GM18907 (cell line): ENCODE measurements at regions not wholly inside any gene's neighbourhood (a gene's known extent, or its start where the extent isn't known, plus 50 kb on each side); places are given as distances from the start of the nearest gene placed in this dataset.

Experiments
- ATAC-seq: cut with Tn5 transposase; IDR thresholded peaks from one replicate; pipeline ENCODE4 v1.9.1; 2021; ENCODE audit warnings: mild to moderate bottlenecking, moderate library complexity; ENCODE audit not compliant: unreplicated experiment

DNA sequence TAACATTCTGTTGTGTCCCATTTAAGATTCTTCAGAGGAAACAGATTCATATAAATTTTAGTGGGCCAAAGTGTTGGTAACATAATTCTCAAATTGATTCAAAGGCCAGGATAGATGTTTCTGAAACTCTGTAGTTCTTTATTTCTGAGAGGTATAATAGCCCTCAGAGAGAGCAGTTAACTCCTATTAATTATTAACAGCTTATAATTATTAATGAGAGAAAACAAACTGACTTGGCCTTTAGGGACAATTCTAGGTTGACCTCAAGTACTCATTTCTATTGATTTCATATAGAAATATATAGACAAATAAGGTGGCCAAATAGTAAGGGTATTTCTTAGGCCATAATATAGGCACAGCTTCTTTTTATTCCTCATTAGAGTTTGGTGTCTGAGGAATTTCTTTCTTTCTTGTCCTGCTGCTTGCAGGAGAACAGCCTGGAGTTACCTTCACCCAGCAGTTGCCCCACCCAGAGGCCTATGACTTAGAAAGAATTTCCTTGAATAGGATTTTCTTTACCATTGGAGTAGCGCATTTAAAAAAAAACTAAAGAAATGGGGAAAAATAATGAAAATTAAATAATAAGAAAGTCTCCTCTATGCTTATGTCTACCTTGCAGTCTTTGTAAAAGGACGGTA, 1430.1 kb upstream of the SPRY2 start:
- no peak for ATAC-seq

DNA sequence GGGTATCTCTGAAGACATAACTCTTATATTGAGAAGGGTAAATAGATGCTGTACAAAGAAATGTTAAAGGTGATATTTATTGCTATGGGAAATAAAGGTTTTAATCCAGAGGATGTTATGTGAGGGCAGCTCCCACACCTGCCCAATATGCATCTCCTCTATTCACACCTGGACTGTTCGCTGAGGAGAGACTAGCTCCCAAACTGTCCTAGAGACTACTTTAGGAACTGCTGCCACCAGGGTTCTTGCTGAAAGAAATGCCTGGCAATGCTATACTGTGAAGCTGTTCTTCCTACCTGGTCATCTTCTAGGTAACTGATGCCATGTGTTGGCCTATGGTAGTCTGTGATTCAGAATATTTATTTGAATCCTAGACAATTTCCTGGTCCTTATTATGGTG, 1421.5 kb upstream of the SPRY2 start:
- ATAC-seq, result no peak

DNA sequence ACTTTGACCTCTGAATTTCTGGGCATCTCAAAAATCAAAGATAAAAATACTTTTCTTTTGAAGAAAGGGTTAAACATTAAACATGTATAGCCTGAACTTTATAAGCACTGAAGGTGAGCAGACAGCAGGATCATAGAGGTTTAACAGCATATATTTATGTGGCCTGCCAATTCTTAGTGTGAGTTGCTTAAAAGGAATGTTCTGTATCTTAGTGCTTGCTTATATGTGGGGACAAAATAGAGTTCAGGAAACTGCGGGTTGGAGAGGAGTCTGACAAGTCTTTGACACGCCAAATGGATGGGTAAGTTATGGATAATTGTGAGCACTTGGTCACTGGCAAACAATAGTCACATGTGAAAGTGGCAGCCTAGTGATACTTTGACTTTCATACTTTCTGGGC, 1419.4 kb upstream of the SPRY2 start:
- no peak for ATAC-seq

DNA sequence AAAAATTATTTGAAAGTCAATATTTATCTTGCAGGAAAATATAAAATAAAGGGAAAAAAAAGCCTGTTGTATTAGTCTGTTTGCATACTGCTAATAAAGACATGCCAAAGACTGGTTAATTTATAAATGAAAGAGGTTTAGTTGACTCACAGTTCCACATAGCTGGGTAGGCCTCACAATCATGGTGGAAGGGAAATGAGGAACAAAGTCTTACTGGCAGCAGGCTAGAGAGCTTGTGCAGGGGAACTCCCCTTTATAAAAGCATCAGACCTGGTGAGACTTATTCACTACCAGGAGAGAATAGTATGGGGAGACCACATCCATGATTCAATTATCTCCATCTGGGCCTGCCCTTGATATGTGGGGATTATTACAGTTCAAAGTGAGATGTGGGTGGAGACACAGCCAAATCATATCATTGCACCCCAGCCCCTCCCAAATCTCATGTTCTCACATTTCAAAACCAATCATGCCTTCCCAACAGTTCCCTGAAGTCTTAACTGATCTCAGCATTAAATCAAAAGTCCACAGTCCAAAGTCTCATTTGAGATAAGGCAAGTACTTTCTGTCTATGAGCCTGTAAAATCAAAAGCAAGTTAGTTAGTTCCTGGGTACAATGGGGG, 1416.5 kb upstream of the SPRY2 start:
- ATAC-seq, result no peak

DNA sequence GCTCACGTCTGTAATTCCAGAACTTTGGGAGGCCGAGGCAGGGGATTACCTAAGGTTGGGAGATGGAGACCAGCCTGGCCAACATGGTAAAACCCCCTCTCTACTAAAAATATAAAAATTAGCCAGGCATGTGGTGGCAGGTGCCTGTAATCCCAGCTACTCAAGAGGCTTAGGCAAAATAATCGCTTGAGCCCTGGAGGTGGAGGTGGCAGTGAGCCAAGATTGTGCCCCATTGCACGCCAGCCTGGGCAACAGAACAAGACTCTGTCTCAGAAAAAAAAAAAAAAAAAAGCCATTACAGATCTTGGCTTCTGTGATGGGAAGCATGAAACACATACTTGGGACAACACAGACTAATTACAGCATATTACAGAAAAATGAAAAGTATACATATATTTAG, 1404.5 kb upstream of the SPRY2 start:
- no peak for ATAC-seq

DNA sequence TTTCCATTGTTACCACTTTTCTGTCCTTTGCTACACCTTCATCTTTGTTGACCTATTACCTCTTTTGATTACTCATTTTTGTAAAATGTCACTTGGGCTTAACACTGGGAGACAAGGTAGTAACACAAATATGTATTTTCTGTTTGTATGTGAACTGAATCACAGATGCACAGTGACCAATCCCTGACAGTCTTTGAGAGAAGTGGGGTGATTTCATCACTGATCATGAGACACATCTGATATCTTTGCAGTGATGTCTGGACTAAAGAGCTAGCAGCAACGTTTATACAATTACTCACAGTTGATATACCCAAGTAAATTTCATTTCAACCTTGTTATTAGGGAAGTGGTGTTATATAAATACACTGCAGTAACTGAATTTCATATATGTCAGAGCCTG, 1397.4 kb upstream of the SPRY2 start:
- no peak for ATAC-seq

DNA sequence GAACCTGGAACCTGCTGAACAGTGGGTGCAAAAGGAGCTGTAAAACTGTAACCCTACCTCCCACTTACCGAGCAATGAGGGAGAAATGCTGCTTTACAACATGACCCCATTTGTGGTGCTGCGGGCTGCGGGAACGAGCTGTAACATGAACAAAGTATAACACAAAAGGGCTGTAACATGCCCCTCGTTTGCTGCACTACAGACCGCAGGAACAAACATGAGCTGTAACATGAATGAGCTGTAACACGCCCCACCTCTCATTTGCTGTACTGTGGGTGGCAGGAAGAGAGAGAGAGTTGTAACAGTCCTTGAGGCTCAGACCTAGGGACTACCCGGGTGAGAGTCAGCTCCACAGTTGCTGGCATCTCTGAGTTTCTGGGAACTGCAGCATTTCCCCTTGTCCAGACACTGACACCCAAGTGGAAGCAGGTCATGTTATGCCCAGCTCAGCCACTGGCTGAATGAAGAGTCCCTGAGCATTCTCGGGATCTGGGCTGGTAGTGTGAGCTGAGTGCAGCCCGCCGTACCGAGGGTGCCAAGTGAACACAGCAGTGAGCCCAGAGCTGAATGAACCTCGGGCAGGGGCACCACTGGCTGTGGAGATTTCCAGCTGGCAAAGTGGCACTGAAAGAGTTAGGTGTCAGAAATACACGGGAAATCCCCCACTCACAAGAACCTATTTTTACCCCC, 1385.3 kb upstream of the SPRY2 start:
- ATAC-seq, result no peak

DNA sequence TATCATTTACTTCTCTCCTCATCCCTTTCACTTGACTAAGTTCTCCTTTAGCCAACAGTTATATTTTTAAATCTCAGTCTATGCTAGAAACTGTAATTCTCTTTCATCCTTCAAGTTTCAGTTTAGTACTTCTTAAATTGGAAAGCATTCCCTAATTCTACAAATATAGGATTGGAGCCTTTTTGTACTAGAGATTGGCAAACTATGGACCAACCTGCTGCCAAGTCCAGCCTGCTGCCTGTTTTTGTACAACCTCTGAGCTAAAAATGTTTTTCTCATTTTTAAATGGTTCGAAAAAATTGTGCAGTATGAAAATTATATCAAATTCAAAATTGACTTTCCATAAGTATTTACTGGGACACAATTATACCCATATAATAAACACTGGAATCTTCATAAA, 1381.5 kb upstream of the SPRY2 start:
- no peak for ATAC-seq

DNA sequence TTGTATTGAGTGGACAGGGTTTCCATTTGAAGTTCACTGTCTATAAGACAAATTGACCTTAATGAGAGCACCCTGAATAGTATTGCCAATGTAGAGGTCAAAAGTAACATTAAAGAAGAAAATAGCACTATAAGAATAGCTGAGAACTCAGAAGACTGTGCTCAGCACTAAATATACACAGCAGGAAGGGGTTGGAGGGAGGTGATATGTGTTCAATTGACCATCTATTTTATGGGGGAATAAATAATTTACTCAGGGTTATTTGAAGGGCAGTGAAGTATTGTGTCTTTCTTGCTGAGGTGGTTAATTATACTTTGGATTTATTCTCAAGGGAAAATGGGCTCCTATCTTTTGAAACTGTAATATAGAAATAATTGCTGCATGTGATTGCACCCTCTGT, 1380.5 kb upstream of the SPRY2 start:
- ATAC-seq, result no peak

DNA sequence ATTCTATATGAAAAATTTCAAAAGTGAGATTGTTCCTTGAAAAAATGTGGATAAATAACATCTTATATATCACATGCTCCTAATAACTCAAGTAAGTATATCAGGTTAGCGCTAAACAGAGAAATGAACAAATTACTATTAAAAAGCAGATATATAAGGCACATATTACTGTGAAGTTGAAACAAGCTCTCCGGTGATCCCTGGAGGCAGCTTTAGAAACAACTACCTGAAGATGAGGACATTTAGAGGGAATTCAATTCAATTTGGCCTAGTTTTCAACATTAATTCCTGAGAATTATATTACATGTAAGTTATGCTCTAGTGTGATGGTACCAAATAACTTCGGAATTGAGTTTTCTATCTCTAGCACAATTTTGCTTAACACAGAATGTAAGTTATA, 1373.6 kb upstream of the SPRY2 start:
- no peak for ATAC-seq

DNA sequence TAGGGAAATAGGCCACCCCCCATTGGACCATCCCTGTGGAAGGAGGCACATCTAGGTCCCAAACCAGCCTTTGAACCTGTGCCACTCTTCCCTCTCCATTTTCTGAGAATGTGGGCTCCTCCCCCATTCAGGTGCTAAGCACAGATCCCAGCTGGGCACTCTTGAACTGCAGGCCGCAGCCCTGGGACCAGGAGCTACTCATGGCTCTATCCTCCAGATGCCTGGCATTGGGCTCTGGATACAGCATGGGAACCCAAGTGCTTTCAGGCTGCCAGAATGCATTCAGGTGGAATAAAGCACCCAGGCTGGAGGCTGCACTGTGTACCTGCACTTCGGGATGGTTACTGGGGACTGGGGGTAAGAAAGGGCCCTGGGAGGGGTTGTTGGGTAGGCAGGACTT, 1372.3 kb upstream of the SPRY2 start:
- no peak for ATAC-seq

DNA sequence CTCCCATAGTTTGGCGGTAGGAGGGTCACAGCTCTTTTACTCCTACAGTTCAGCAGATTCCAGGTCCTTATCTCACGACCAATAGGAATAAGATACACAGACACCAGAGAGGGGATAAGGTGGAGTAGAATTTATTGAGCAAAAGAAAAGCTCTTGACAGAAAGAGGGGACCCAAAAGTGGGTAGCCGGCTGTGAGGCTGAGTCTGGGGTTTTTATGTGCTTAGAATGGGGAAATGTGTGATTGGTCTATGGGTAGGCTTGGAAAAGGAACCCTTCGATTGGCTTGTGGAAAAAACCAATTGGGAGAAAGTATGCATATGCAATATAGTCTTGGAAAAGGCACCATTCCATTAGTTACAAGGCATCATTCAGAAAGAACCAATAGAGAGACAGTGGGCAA, 1356.9 kb upstream of the SPRY2 start:
- no peak for ATAC-seq

DNA sequence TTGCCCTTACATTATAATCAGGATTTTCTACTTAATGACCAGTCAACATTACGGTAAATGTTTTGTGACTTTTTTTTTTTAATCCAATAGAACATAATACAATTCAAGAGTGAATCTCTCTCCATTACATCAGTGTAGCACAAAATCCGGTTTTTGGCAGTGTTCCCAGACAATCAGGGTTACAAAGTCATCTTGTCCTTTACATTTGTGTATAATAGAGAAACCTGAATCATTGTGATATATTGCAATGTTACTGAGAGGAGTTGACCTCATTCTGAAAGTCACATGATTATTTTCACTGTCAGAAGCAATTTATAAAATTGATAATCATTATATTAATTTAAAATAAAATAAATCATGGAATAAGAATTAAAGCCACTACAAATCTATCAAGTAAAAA, 1346.0 kb upstream of the SPRY2 start:
- ATAC-seq, result no peak

DNA sequence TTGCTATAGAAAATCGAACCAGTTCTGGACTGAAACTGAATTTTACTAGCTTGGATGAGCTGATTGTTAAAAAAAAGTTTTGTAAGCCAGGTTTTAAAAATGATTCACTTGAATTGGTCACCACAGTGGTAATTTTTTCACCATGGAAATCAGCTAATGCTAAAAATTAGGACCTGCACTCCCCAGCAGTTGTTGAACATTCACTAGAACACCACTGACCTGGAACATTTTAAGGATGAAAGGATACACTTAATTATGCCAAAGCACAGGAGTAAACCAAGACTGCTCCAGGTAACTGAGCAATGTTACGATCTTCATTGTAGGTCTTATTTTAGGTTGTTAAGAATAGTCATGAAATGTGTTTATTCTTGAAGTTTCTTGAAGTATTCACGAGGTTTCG, 1342.6 kb upstream of the SPRY2 start:
- no peak for ATAC-seq

DNA sequence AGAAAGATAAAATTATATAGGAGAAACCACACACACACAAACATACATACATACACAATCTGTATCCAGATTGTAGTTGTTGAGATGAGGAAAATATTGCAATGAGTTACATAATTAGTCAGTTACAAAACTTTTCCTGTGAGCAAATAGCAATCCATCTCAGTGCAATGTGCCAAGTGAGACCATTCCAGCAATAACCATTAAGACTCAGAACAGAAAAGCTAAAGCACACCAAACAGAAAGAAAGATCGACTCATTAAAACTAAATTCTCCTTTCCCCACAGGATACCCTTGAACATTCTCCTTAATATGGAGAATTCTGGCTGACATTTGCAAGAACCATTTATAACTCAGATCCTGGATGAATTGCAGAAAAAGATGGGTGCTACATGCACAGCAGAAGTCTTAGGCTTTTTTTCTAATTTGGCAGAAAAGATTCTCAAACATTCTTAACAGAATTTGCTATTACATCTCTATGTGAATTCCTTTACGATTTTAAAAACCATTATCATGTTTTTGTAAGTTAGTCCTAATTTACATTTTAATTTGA, 1341.2 kb upstream of the SPRY2 start:
- no peak for ATAC-seq

DNA sequence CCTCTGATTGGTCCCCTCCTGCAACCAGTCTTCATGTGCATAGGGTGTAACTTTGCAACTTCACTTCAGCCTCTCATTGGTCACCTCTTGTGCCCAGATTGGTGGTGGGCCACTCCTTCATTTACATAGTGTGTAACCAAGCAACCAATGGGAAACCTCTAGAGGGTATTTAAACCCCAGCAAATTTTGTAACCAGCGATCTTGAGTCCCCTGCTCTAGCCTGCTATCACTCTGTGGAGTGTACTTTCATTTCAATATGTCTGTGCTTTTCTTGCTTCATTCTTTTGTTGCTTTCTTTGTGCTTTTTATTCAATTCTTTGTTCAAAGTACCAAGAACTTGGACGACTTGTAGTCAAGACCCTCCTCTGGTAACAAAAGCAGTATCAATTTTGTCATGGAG, 1336.9 kb upstream of the SPRY2 start:
- ATAC-seq, result no peak

DNA sequence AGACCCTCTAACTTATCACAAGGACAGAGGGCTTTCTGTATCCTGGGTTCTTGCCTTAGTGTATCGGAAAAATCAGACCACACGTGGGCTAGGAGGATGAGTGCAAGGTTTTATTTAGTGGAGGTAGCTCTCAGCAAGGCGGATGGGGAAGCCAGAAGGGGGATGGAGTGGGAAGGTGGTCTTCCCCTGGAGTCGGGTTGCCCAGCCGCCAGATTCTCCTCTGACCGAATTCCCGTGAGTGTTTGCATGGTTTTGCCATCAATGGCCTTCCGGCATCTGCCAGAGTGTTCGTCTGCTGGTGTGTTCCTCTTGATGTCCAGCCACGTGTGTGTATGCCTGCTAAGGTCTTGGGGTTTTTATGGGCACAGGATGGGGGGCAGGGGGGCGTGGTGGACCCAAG, 1335.1 kb upstream of the SPRY2 start:
- ATAC-seq, result no peak

DNA sequence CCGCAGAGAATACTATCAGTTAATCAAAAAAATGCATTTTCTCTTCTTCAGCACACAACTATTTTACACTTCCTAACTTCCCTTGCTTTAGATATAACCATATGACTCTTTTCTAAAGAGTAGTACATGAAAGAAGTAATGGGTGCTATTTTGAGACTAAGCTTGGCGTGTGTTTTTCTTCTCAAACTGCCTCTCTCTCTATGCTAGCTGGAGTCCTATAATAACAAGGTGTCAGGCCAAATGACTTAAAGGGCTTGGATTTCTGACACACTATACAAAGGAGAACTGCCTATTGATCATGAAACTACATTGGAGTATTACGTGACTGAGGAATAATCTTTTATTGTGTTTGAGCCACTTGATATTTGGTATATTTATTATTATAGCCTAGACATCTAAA, 1330.1 kb upstream of the SPRY2 start:
- no peak for ATAC-seq

DNA sequence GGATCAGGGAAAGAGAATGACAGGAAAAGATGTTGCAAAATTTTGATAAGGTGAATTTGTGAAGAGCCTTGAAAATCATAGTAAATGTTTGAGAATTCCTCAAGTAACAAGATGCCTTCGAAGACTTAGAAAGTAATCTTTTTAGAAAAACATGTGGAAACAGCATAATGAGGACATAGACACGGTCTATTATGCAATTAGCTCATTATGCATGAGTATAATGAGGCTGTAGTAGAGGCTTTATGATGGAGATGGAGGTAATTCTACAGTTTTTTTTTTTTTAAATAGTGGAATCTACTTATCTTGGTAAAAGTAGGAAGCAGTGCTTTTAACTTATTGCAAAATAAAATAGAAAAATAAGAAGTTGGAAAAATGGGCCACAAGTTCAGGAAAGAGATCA, 1329.1 kb upstream of the SPRY2 start:
- no peak for ATAC-seq

DNA sequence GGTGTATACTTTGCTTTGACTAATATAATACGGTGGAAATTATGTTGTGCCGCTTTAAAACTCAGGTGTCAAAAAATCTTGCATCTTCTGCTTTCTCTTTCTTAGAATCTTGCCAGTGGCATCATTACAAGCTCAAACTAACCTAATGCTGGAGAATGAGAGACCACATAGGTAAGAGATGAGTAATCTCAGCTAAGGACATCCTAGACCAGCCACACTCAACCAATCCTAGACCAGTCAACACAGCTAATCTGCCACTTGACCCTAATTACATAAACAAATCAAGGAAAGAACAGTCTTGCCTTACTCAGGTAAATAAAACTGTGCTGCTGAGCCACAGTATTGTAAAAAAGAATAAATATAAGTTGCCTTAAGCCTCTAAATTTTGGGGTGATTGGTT, 1323.9 kb upstream of the SPRY2 start:
- ATAC-seq, result no peak

DNA sequence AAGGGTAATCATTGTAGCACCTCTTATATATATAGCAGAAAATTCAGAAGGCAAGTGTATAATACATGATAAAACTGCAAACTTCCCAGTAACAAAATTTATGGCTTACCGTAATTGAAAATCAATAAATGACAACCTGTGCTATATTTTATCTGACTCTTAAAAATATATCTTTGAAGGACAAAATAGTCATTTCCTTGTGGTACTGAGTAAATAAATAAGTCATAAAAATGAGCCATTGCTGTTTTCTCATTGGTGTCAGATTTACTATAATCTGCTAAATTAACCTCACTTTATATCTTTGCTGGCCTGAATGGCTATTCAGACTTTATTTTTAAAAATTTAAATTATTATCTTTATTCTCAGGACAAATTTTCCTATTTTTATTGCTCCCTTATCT, 1319.1 kb upstream of the SPRY2 start:
- ATAC-seq, result no peak

DNA sequence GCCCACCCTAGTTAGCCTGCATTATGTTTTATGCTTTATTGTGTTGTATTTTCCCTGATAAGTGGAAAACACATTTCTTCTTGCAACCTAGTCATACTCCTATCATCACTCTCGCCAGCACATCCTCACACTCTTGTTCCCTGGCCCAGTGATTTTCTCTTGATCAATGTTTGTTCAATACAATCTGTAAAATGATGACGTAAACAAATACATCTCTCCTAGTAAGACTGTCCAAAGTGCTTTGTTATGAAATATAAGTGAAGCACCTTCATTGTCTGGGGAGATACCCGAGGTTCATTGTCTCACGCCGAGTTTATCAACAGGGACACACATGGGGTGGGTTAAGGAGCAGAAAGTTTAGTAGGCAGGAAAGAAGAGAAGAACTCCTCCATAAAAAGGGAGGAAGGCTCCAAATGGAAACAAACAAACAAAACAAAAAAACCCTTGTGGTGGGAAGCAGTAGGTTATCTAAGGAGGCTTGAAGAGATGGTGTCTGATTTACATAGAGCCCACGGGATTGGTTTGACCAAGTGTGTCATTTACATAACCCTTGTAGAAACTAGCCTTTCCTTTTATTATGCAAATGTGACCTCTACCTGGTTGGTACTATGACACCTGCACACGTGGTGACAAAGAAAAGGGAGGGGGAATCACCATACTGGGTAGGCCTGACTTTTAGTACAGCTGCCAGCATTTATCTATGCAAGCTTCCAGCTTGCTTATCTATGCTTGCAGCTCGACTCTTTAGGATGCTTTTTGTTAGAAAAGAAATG, 1317.9 kb upstream of the SPRY2 start:
- no peak for ATAC-seq
